OCI-LY7 (cell line): ENCODE measurements at regions not wholly inside any gene's neighbourhood (a gene's known extent, or its start where the extent isn't known, plus 50 kb on each side); places are given as distances from the start of the nearest gene placed in this dataset.

ENCODE experiments used
- BruUV-seq: library from RNA; stranded (reverse); fragments of 400-500 nt; replicated peaks from 2 replicates; lab custom pipeline; 2021; lab: Mats Ljungman, UMichigan
- CTCF ChIA-PET: fragments of 300-600 bp; sonication (Branson Sonifier 250); formaldehyde crosslinking; loops from one replicate; lab custom pipeline; 2022; ENCODE audit warnings: antibody characterized with exemption; ENCODE audit not compliant: unreplicated experiment; lab: Charles Lee
- POLR2A ChIA-PET: fragments of 300-600 bp; sonication (Branson Sonifier 250); formaldehyde crosslinking; loops from one replicate; lab custom pipeline; 2022; ENCODE audit warnings: antibody characterized with exemption; lab: Charles Lee
- DNase-seq: peaks from one replicate; pipeline ENCODE4 v3.0.0-alpha.2; 2015; ENCODE audit warnings: low spot score
- H2AFZ ChIP-seq: fragments of 200-600 bp; sonication (generic), shearing (Covaris generic); 2 replicates; pipeline ENCODE4 v1.6.1; 2014; ENCODE audit warnings: mild to moderate bottlenecking, antibody characterized with exemption, low read length, moderate library complexity
- H3K27ac ChIP-seq: fragments of 200-600 bp; sonication (generic); 2 replicates; pipeline ENCODE4 v1.5.1; 2014; ENCODE audit warnings: mixed run types, low read depth, mild to moderate bottlenecking, moderate library complexity, low read length, inconsistent platforms; ENCODE audit not compliant: poor library complexity, severe bottlenecking
- H3K36me3 ChIP-seq: fragments of 200-600 bp; sonication (generic); 2 replicates; pipeline ENCODE4 v1.6.1; 2014; ENCODE audit warnings: mild to moderate bottlenecking, antibody characterized with exemption, low read length, moderate library complexity, mixed read lengths; ENCODE audit not compliant: insufficient read depth
- H3K4me1 ChIP-seq: fragments of 200-600 bp; sonication (generic); 2 replicates; pipeline ENCODE4 v1.5.1; 2014; ENCODE audit warnings: mild to moderate bottlenecking, low read length; ENCODE audit not compliant: insufficient read depth, poor library complexity, severe bottlenecking
- H3K4me2 ChIP-seq: fragments of 200-600 bp; sonication (generic); 2 replicates; pipeline ENCODE4 v1.6.1; 2014; ENCODE audit warnings: mild to moderate bottlenecking, low read length
- H3K4me3 ChIP-seq: fragments of 200-600 bp; sonication (generic); 2 replicates; pipeline ENCODE4 v1.5.1; 2014; ENCODE audit warnings: mild to moderate bottlenecking, low read depth, low read length; ENCODE audit not compliant: poor library complexity, severe bottlenecking
- H3K79me2 ChIP-seq: fragments of 200-600 bp; sonication (generic); 2 replicates; pipeline ENCODE4 v1.6.1; 2016; ENCODE audit warnings: low read depth, mild to moderate bottlenecking, low read length, moderate library complexity, mixed read lengths; ENCODE audit not compliant: insufficient read depth
- H3K9me2 ChIP-seq: fragments of 200-600 bp; sonication (generic); 2 replicates; pipeline ENCODE4 v1.6.1; 2016; ENCODE audit warnings: mild to moderate bottlenecking, low read length, mixed read lengths; ENCODE audit not compliant: insufficient read depth
- H3K9me3 ChIP-seq: fragments of 200-600 bp; sonication (generic); 2 replicates; pipeline ENCODE4 v1.6.1; 2014; ENCODE audit warnings: mild to moderate bottlenecking, mixed run types, low read length, mixed read lengths
- H4K20me1 ChIP-seq: fragments of 200-600 bp; sonication (generic); 2 replicates; pipeline ENCODE4 v1.6.1; 2014; ENCODE audit warnings: mild to moderate bottlenecking, antibody characterized with exemption, low read length, moderate library complexity, mixed read lengths; ENCODE audit not compliant: insufficient read depth
- EZH2phosphoT487 ChIP-seq: fragments of 200-600 bp; sonication (generic); IDR thresholded peaks from 2 replicates; pipeline ENCODE4 v1.6.1; 2018; ENCODE audit warnings: low read depth, borderline replicate concordance, mild to moderate bottlenecking, mixed run types, antibody characterized with exemption, low read length, moderate library complexity, mixed read lengths
- intact Hi-C: fragments of 100-400 bp; cut with micrococcal nuclease; formaldehyde crosslinking; loops from one replicate; pipeline ENCODE4 v1.10.0; 2022; ENCODE audit not compliant: unreplicated experiment
- TF ChIP-seq, protein P1 (sequence below): fragments of 200-600 bp; sonication (generic); conservative IDR thresholded peaks from 2 replicates; pipeline ENCODE4 v1.5.1; 2014; ENCODE audit warnings: mild to moderate bottlenecking, antibody characterized with exemption, low read length, moderate library complexity, mixed read lengths

DNA sequence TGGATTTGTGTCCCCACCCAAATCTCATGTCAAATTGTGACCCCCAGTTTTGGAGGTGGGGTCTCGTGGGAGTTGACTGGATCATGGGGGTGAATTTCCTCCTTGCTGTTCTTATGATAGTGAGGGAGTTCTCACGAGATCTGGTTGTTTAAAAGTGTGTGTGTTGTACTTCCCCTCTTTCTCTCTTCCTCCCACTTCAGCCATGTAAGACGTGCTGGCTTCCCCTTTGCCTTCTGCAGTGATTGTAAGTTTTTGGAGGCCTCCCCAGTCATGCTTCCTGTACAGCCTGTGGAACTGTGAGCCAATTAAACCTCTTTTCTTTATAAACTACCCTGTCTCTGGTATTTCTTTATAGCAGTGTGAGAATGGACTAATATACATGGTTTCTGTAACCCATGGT lies 64.6 kb downstream of the RHOU start:
- intact Hi-C loops, result no loop called here

DNA sequence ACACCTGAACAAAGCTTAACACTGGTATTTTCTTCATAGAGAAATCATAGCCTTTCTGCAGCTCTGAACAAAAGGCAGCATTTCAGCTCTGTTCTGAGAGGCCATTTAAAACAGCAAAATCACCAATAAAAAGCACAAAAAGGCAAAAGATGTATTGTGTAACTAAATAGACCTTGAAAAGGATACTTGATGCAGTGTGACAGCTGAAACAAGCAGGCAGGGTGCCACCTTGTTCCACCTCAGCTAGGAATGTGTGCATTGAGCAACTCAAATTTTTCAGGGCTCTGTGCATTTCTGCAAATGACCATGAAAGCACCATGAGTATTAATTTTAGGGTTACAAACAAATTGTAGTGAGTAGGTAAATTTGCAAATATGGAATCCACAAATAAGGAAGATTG lies 65.8 kb downstream of the RHOU start:
- no peaks in the 10 kb centered on the region for H3K36me3 ChIP-seq
- H3K27ac ChIP-seq, result no peak overlapping the region
- no peak for DNase-seq

More for the DNA sequence above, 64.6 kb downstream of the RHOU start:
- Histone ChIP-seq H4K20me1 (no peaks in the 10 kb centered on the region), H3K4me3 (no peak overlapping the region), H3K27ac (no peak overlapping the region), H3K79me2 (no peaks in the 10 kb centered on the region), H3K4me2 (no peak overlapping the region), H3K4me1 (no peaks in the 10 kb centered on the region), H3K9me2 (no peaks in the 10 kb centered on the region), H3K9me3 (no peaks in the 10 kb centered on the region), H3K36me3 (no peaks in the 10 kb centered on the region), H2AFZ (no peak overlapping the region)
- POLR2A ChIA-PET, result interaction anchor here (0.6 to 1.1 kb wide), 2 partner anchors 10 to 21 kb away, joined by 3 read pairs; no protein-coding TSS in a partner anchor
- CTCF ChIA-PET, result no interaction called here
- no TSS peak for BruUV-seq
- DNase-seq, result no peak
- TF ChIP-seq, protein P1, sequence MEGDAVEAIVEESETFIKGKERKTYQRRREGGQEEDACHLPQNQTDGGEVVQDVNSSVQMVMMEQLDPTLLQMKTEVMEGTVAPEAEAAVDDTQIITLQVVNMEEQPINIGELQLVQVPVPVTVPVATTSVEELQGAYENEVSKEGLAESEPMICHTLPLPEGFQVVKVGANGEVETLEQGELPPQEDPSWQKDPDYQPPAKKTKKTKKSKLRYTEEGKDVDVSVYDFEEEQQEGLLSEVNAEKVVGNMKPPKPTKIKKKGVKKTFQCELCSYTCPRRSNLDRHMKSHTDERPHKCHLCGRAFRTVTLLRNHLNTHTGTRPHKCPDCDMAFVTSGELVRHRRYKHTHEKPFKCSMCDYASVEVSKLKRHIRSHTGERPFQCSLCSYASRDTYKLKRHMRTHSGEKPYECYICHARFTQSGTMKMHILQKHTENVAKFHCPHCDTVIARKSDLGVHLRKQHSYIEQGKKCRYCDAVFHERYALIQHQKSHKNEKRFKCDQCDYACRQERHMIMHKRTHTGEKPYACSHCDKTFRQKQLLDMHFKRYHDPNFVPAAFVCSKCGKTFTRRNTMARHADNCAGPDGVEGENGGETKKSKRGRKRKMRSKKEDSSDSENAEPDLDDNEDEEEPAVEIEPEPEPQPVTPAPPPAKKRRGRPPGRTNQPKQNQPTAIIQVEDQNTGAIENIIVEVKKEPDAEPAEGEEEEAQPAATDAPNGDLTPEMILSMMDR, result no peak
- TF ChIP-seq EZH2phosphoT487, result no peak

More for the DNA sequence above, 65.8 kb downstream of the RHOU start:
- BruUV-seq, result no TSS peak
- H3K79me2 ChIP-seq, result no peaks in the 10 kb centered on the region
- no peaks in the 10 kb centered on the region for H3K9me3 ChIP-seq
- H3K4me2 ChIP-seq, result no peak overlapping the region
- intact Hi-C loops, result no loop called here
- no peaks in the 10 kb centered on the region for H4K20me1 ChIP-seq
- H2AFZ ChIP-seq, result no peak overlapping the region
- POLR2A ChIA-PET, result interaction anchor here (1.1 kb wide), 1 partner anchor 22 kb away, joined by 3 read pairs; no protein-coding TSS in a partner anchor
- no peak for TF ChIP-seq EZH2phosphoT487
- TF ChIP-seq, protein P1, result no peak
- no peak overlapping the region for H3K4me3 ChIP-seq
- no peaks in the 10 kb centered on the region for H3K4me1 ChIP-seq
- CTCF ChIA-PET, result no interaction called here
- no peaks in the 10 kb centered on the region for H3K9me2 ChIP-seq
